Dendritic cell treated with granulocyte-macrophage colony-stimulating factor and Interleukin-4, amounts not matched to agents 40 ng/mL and 50 ng/mL, for 4 days (primary cell): ENCODE measurements at regions not wholly inside any gene's neighbourhood (a gene's known extent, or its start where the extent isn't known, plus 50 kb on each side); places are given as distances from the start of the nearest gene placed in this dataset.

ENCODE experiments used
- H3K27ac Mint-ChIP-seq: one replicate; pipeline ENCODE4 v1.8.0; 2022; ENCODE audit warnings: mild to moderate bottlenecking, mixed read lengths
- H3K27me3 Mint-ChIP-seq: one replicate; pipeline ENCODE4 v1.8.0; 2022; ENCODE audit warnings: mild to moderate bottlenecking, mixed read lengths
- H3K36me3 Mint-ChIP-seq: one replicate; pipeline ENCODE4 v1.8.0; 2022; ENCODE audit warnings: low read depth, mixed read lengths
- H3K4me1 Mint-ChIP-seq: one replicate; pipeline ENCODE4 v1.8.0; 2022; ENCODE audit warnings: low read depth, mixed read lengths
- H3K4me3 Mint-ChIP-seq: one replicate; pipeline ENCODE4 v1.8.0; 2022; ENCODE audit warnings: mild to moderate bottlenecking, moderate library complexity, mixed read lengths
- H3K9me3 Mint-ChIP-seq: one replicate; pipeline ENCODE4 v1.8.0; 2022; ENCODE audit warnings: mixed read lengths
- intact Hi-C: fragments of 100-400 bp; cut with micrococcal nuclease; formaldehyde crosslinking; loops from one replicate; pipeline ENCODE4 v1.15.0; 2022

DNA sequence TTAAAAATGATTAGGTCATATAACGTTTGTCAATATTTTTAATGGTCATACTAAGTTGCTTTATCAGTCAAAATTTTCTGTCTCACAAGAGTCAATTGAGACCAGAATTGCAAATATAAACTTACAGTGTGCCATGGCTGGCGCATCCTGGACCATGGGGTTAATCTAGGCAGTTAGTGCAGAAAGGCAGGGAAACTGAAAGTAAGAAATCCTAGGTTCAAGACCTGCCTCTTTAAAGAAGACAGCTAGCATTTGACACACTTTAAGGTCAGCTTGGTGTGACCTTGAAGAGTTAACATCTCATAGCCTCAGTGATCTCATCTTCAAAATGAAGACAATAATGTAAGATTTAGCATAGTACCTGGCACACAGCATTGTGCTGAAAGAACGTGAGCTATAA lies 210.0 kb upstream of the DAB1 start:
- no peaks in the 10 kb centered on the region for H3K27me3 Mint-ChIP-seq
- H3K36me3 Mint-ChIP-seq, result no peaks in the 10 kb centered on the region
- intact Hi-C loops, result no loop called here
- H3K4me3 Mint-ChIP-seq, result no peak overlapping the region
- no peak overlapping the region for H3K27ac Mint-ChIP-seq
- no peaks in the 10 kb centered on the region for H3K9me3 Mint-ChIP-seq
- no peaks in the 10 kb centered on the region for H3K4me1 Mint-ChIP-seq

DNA sequence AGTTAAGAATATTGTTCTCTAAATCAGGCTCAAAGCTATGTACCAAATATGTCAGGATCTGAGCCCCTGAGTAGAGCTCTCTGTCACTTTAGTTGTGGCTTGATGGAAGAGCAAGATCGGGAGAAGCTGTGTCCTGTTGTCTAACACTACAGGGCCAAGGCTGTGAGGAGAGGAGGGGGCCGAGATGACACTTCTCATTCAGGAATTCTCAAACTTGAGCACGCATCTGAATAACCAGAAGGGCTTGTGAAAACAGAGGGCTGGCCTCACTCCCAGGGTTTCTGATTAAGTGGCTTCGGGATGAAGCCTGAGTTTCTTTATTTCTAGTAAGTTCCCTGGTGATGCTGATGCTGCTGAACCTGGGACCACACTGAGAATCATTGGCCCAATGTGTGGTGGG lies 209.2 kb upstream of the DAB1 start:
- Mint-ChIP-seq H3K36me3 (no peaks in the 10 kb centered on the region), H3K9me3 (no peaks in the 10 kb centered on the region), H3K27me3 (no peaks in the 10 kb centered on the region), H3K4me1 (no peaks in the 10 kb centered on the region), H3K4me3 (no peak overlapping the region), H3K27ac (no peak overlapping the region)
- intact Hi-C loops, result no loop called here

DNA sequence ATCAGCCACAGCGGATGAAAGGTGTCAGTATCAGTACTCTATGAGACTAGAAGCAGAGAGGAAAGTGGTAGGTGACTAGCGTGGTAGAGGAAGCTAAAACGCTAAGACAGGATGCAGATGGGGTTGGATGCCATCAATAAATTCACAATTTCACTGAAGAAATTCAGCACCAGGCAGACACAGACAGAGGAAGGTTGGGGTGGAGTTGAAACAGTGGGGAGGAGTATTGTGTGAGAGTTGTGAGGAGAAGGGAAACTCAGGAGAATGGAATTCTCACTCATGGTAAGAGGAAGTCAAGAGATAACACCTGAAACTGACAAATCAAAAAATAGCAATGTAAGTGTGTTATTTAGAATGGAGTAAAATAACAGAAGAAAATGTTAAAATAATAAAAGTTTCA lies 208.5 kb upstream of the DAB1 start:
- Mint-ChIP-seq H3K27me3 (no peaks in the 10 kb centered on the region), H3K36me3 (no peaks in the 10 kb centered on the region), H3K4me3 (no peak overlapping the region), H3K4me1 (no peaks in the 10 kb centered on the region), H3K27ac (no peak overlapping the region), H3K9me3 (no peaks in the 10 kb centered on the region)
- intact Hi-C loops, result no loop called here

GRCh38 chr1:57627612-57628011 lies 203.8 kb upstream of the DAB1 start:
- Mint-ChIP-seq H3K9me3 (no peaks in the 10 kb centered on the region), H3K27me3 (no peaks in the 10 kb centered on the region), H3K36me3 (no peaks in the 10 kb centered on the region), H3K27ac (no peak overlapping the region), H3K4me3 (no peak overlapping the region), H3K4me1 (no peaks in the 10 kb centered on the region)
- intact Hi-C loops, result no loop called here

DNA sequence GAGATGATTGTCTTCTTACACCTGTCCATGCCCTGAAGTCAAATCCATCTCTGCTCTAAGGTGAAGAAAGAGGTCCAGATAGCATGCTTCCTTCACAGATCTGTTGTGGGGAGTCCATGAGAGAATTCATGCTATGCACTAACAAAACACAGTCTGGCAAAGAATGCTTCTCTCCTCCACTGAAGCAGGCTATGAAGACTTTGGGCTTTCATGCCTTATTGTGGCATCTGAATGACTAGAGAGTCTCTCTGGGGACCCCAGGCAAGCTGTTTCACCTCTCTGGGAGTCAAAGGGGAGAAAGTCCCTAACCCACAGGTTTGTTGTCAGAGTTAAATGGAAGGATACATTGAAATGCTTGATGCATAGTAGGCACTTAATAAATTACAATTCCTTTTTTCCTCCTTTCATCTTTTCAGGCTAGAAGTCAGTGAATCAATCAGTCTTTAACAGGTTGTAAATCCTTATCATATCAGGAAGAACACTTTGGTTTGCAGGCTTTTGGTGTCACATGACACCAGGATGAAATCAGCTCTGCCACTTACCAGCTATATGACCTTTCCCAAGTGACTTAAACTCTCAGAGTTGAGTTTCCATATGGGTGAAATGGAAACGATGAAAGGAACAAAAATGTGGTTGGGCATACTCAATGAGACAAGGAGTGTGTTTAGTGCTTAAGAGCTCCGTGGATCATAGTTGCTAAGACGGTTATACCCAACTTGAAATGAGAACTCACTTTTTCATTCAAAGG lies 200.1 kb upstream of the DAB1 start:
- intact Hi-C loops, result no loop called here
- Mint-ChIP-seq H3K36me3 (no peaks in the 10 kb centered on the region), H3K9me3 (no peaks in the 10 kb centered on the region), H3K4me3 (no peak overlapping the region), H3K27ac (no peak overlapping the region), H3K27me3 (no peaks in the 10 kb centered on the region), H3K4me1 (no peaks in the 10 kb centered on the region)

DNA sequence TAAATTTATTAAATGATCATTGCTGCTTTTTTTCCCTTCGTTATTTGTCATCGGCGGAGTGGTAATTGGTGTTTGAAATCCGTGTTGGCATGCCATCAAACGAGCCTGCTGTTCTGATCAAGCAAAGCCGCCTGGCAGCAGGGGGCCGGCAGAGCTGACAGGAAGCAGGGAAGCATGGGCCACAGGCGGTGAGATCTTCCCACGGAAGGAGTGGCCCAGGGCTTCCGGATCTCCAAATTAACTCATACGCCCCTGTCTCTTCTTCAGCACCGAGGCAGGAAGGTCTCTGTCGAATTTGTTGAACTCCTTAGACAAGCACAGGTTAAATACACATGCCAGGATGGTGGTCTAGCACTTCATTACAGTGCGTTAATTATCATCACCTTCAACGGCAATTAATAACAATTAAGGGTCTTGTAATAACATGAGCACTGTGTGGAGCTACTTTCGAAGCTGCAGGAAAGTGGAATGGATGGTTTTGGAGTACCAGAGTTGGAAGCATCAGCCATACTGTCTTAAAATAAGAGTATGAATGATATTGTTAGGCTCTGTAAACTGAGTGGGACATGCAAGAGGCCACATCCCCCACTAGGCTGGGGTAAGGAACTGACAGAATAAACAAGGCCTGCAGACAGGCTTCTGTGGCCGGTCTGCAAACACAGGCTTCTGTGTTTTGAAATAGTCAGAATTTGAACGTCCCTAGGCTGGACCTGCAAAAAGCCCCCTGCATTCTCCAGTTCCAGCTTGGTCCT lies 199.4 kb upstream of the DAB1 start:
- Mint-ChIP-seq H3K36me3 (no peaks in the 10 kb centered on the region), H3K4me1 (no peaks in the 10 kb centered on the region), H3K4me3 (no peak overlapping the region), H3K27me3 (no peaks in the 10 kb centered on the region), H3K9me3 (no peaks in the 10 kb centered on the region), H3K27ac (no peak overlapping the region)
- intact Hi-C loops, result no loop called here

GRCh38 chr1:57621776-57622175 lies 197.9 kb upstream of the DAB1 start:
- Mint-ChIP-seq H3K4me3 (no peak overlapping the region), H3K27me3 (no peaks in the 10 kb centered on the region), H3K27ac (no peak overlapping the region), H3K36me3 (no peaks in the 10 kb centered on the region), H3K4me1 (no peaks in the 10 kb centered on the region), H3K9me3 (no peaks in the 10 kb centered on the region)
- intact Hi-C loops, result no loop called here

- Mint-ChIP-seq H3K4me1 (no peaks in the 10 kb centered on the region), H3K4me3 (no peak overlapping the region), H3K27ac (no peak overlapping the region), H3K36me3 (no peaks in the 10 kb centered on the region), H3K27me3 (peaks cover 2% of the 10 kb centered on the region), H3K9me3 (no peaks in the 10 kb centered on the region)
- intact Hi-C loops, result no loop called here
Observed at GRCh38 chr1:57620605-57621004, 196.7 kb upstream of the DAB1 start.

DNA sequence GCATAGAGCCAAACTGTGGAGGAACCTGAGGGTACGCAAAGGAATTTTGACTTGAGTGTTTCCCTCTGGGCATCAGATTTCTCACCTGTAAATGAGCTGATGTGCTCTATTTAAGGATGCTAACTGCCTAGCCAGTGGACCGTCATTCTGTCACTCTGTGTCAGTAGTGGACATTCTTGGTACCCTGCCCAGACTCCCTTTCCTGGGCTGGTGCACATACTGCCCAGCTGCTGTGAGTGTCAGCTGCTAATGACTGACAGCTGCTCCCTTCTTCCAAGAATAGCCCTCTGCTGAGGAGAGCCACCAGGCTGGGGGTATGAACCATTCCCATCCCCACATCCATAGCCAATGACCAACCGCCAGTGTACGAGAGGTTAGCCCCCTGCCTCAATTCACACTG lies 193.1 kb upstream of the DAB1 start:
- Mint-ChIP-seq H3K36me3 (no peaks in the 10 kb centered on the region), H3K27me3 (peaks cover 2% of the 10 kb centered on the region), H3K4me3 (no peak overlapping the region), H3K4me1 (no peaks in the 10 kb centered on the region), H3K9me3 (no peaks in the 10 kb centered on the region), H3K27ac (no peak overlapping the region)
- intact Hi-C loops, result no loop called here

DNA sequence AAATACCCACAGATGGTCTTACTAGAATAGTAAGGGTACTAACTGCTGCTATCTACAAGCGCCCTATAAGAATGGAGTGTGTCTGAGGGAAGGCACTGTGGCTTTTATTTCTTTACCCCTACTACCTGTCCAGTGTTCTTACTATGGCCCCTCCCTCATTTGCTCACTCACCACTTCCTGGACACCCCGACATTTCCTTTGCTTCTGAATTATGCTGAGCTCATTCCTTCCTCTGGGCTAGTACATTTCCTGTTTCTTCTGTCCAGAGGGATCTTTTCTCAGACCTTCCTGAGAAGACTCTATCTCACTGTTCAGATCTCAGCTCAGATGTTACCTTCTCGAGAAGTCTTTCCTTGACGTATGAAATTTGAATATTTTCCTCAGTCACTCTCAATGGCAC lies 192.1 kb upstream of the DAB1 start:
- H3K27ac Mint-ChIP-seq, result no peak overlapping the region
- no peak overlapping the region for H3K4me3 Mint-ChIP-seq
- peaks cover 2% of the 10 kb centered on the region for H3K27me3 Mint-ChIP-seq
- H3K36me3 Mint-ChIP-seq, result no peaks in the 10 kb centered on the region
- H3K9me3 Mint-ChIP-seq, result no peaks in the 10 kb centered on the region
- intact Hi-C loops, result no loop called here
- H3K4me1 Mint-ChIP-seq, result no peaks in the 10 kb centered on the region

DNA sequence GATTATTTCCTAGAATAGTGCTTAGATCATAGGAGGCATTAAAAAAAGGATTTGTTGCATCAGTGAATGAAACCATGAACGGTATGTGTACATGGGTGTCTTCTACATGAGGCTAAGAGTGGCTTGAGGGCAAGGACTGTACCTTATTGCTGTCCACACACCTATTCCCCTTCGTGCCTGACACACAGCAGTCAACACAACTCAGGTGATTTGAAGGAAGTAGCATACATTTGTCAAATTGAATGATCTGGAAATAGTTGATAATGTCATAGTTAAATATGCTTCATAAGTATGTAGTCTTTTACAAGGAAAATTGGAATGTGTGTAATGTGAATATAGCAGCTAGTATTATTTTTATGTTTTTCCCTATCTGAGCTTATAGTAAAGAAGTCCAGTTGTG lies 189.0 kb upstream of the DAB1 start:
- Mint-ChIP-seq H3K4me3 (no peak overlapping the region), H3K36me3 (no peaks in the 10 kb centered on the region), H3K9me3 (no peaks in the 10 kb centered on the region), H3K4me1 (no peaks in the 10 kb centered on the region), H3K27me3 (peaks cover 2% of the 10 kb centered on the region), H3K27ac (no peak overlapping the region)
- intact Hi-C loops, result no loop called here

DNA sequence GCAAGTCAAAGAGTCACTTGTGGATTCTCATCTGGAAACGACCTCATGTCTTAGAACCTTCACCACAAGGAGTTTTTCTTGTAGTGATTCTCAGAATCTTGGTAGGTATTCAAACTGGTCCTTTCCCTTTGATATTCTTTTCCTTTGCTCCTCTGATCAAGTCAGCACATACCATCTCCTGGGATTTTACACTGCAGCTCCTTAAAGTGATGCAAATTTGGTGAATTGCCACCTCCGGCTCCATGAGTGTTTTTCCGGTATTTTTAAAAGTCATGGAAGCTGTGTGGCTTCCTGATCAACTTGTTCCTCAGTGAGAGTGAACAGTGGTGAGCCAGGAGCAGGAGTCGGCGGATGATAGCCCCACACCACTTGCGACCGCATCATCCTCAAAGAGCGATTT lies 182.1 kb upstream of the DAB1 start:
- no peak overlapping the region for H3K27ac Mint-ChIP-seq
- H3K4me1 Mint-ChIP-seq, result no peaks in the 10 kb centered on the region
- no peaks in the 10 kb centered on the region for H3K9me3 Mint-ChIP-seq
- no peak overlapping the region for H3K4me3 Mint-ChIP-seq
- no peaks in the 10 kb centered on the region for H3K36me3 Mint-ChIP-seq
- no peaks in the 10 kb centered on the region for H3K27me3 Mint-ChIP-seq
- intact Hi-C loops, result no loop called here

DNA sequence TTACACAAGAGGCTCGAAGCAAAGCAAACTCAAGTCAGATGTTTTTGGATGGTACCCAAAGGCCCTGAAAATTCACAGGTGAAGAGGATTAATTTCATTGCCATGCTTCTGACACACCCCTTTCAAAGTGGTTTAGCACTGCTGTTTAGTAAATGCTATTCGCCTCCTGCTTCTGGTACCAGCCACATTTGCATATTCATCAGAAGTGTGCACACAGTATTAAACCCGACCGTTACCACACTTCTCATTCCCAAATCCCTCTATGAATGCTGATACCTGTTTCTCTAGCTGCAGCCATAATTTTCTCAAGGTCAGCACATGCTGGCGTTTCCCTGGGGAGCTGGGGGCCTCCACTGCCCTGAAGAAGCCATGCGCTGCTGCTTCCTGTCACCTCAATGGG lies 179.8 kb upstream of the DAB1 start:
- H3K4me1 Mint-ChIP-seq, result no peaks in the 10 kb centered on the region
- H3K4me3 Mint-ChIP-seq, result no peak overlapping the region
- intact Hi-C loops, result no loop called here
- H3K27ac Mint-ChIP-seq, result no peak overlapping the region
- H3K9me3 Mint-ChIP-seq, result no peaks in the 10 kb centered on the region
- H3K27me3 Mint-ChIP-seq, result no peaks in the 10 kb centered on the region
- H3K36me3 Mint-ChIP-seq, result no peaks in the 10 kb centered on the region

- peaks cover 7% of the 10 kb centered on the region for H3K9me3 Mint-ChIP-seq
- H3K4me3 Mint-ChIP-seq, result no peak overlapping the region
- H3K27ac Mint-ChIP-seq, result no peak overlapping the region
- no peaks in the 10 kb centered on the region for H3K4me1 Mint-ChIP-seq
- H3K27me3 Mint-ChIP-seq, result no peaks in the 10 kb centered on the region
- intact Hi-C loops, result no loop called here
- no peaks in the 10 kb centered on the region for H3K36me3 Mint-ChIP-seq
Observed at GRCh38 chr1:57600424-57600823, 176.6 kb upstream of the DAB1 start.
